Lower lobe of right lung (tissue), 2 donors: ENCODE measurements at regions not wholly inside any gene's neighbourhood (a gene's known extent, or its start where the extent isn't known, plus 50 kb on each side); places are given as distances from the start of the nearest gene placed in this dataset.

Experiments
- ATAC-seq, 2 donors: fragments of 200-7000 bp; cut with Tn5 transposase; one replicate each; pipeline ENCODE4 v1.9.1; 2020 to 2022; ENCODE audit warnings: mild to moderate bottlenecking in 2 of 2, moderate library complexity in 2 of 2
- DNase-seq: peaks from one replicate; pipeline ENCODE4 v3.0.0-alpha.2; 2020
- H3K27ac ChIP-seq: fragments of 200-600 bp; one replicate; pipeline ENCODE4 v1.8.0; 2022
- H3K27me3 ChIP-seq: fragments of 200-600 bp; one replicate; pipeline ENCODE4 v1.8.0; 2022; ENCODE audit warnings: low read depth
- H3K36me3 ChIP-seq: fragments of 200-600 bp; one replicate; pipeline ENCODE4 v1.8.0; 2022; ENCODE audit warnings: mild to moderate bottlenecking
- H3K4me1 ChIP-seq: fragments of 200-600 bp; one replicate; pipeline ENCODE4 v1.8.0; 2022
- H3K4me3 ChIP-seq: fragments of 200-600 bp; one replicate; pipeline ENCODE4 v1.8.0; 2022; ENCODE audit warnings: mild to moderate bottlenecking
- H3K9me3 ChIP-seq: fragments of 200-600 bp; one replicate; pipeline ENCODE4 v1.8.0; 2022
- intact Hi-C: fragments of 100-400 bp; cut with DNase I; formaldehyde crosslinking; loops from one replicate; pipeline ENCODE4 v1.11.0; 2022
- TF ChIP-seq, protein P1 (sequence below): fragments of 200-600 bp; IDR thresholded peaks from one replicate; pipeline ENCODE4 v1.8.0; 2022; ENCODE audit warnings: antibody characterized with exemption, mild to moderate bottlenecking
- donor health status: DM: no; HTN: yes; CAD: no; lungs with severe emphysema.

DNA sequence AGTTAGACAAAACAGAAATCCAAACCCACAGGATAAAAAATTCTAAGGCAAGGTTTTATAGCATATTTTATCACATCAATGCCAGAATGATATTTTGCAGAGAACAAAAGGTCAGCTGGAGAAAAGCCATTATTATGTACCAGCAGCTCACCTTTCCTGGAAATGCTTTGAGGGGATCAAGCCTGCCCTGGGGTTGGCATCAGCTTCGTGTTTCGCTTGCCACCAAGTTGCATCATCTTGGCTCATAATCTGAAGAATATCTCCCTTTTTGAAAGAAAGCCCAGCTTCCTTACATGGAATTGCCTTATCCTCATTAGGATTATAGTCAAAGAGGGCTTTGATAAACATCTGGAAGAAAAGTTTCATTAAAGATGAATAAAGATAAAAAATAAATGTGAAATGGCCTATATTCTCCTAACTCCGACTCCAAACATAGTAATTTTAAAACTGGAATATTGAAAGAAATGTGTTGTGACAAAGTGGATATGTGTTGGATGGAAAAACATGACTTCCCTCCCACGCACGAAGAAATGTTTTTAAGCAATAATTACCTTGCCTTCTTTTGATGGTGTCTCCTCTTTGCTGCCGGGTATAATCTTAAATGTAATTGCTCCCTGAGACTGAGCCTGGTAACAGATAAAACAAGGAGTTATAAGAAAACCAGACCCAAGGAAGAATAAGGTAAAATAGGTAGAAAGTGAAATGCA is 121.3 kb upstream of the ODAD2 start:
- no peaks in the 10 kb centered on the region for H3K27me3 ChIP-seq
- H3K9me3 ChIP-seq, result no peaks in the 10 kb centered on the region
- TF ChIP-seq, protein P1, sequence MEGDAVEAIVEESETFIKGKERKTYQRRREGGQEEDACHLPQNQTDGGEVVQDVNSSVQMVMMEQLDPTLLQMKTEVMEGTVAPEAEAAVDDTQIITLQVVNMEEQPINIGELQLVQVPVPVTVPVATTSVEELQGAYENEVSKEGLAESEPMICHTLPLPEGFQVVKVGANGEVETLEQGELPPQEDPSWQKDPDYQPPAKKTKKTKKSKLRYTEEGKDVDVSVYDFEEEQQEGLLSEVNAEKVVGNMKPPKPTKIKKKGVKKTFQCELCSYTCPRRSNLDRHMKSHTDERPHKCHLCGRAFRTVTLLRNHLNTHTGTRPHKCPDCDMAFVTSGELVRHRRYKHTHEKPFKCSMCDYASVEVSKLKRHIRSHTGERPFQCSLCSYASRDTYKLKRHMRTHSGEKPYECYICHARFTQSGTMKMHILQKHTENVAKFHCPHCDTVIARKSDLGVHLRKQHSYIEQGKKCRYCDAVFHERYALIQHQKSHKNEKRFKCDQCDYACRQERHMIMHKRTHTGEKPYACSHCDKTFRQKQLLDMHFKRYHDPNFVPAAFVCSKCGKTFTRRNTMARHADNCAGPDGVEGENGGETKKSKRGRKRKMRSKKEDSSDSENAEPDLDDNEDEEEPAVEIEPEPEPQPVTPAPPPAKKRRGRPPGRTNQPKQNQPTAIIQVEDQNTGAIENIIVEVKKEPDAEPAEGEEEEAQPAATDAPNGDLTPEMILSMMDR, result no peak
- ATAC-seq (no peak), DNase-seq (no peak)
- H3K4me3 ChIP-seq, result no peak overlapping the region
- intact Hi-C loops, result no loop called here
- H3K36me3 ChIP-seq, result peaks cover 9% of the 10 kb centered on the region
- H3K27ac ChIP-seq, result no peak overlapping the region
- H3K4me1 ChIP-seq, result peaks cover 8% of the 10 kb centered on the region

DNA sequence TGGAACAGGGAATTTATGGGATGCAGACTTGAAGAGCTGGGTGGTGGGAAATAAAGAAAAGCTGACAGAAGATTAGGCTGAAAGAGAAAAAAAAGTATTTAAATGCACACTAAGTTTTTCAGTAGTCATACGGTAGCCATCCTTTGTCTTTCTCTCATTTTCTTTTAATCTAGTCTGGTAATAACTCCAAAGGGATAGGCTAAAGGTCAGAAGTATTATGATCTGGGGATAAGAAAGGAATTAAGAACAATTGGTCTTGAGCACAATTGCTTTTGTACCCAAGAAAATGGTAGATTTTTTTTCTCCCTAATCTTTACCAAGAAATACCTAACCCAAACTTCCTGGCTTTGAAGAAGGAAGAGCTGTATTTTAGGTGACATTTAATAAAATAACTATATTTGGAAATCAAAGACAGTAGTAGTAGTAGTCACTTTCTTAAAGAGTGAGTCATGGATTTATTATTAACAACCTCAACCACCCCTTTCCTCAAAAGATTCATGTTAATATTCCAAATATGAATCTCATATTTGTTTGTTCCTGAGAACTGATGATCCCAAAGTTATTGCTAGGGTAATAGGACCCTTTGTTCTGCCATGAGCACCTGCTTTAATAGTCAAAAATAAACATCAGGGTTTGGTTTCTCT is 120.2 kb upstream of the ODAD2 start:
- Histone ChIP-seq H3K9me3 (no peaks in the 10 kb centered on the region), H3K4me1 (no peaks in the 10 kb centered on the region), H3K4me3 (no peak overlapping the region), H3K27me3 (no peaks in the 10 kb centered on the region), H3K27ac (no peak overlapping the region), H3K36me3 (peaks cover 9% of the 10 kb centered on the region)
- intact Hi-C loops, result no loop called here
- DNase-seq (no peak), ATAC-seq (no peak)
- TF ChIP-seq, protein P1, result no peak

DNA sequence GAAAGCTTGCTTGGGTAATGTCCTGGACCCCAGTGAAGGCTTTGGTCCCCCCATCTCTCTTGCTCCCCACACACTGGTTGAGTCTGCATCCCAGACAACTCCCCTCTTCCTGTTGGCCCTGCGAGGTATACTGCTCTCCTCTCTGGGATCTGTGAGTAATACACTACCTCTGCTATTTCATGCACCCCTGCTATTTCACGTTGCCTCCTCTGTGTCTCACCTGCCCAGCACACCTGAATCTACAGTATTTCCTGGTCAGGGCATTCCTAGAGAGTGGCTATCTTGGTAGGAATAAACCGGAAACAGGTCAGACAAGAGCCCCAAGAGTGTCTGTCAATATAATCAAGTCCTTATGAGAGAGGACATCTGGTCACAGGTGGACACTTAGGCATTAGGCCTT is 114.3 kb upstream of the ODAD2 start:
- H3K27me3 ChIP-seq, result no peaks in the 10 kb centered on the region
- peak in 1 of 2 donors; percentile 50 for ATAC-seq
- TF ChIP-seq, protein P1, result no peak
- DNase-seq, result no peak
- no peaks in the 10 kb centered on the region for H3K4me1 ChIP-seq
- H3K36me3 ChIP-seq, result no peaks in the 10 kb centered on the region
- no peak overlapping the region for H3K4me3 ChIP-seq
- intact Hi-C loops, result no loop called here
- no peak overlapping the region for H3K27ac ChIP-seq
- H3K9me3 ChIP-seq, result no peaks in the 10 kb centered on the region

DNA sequence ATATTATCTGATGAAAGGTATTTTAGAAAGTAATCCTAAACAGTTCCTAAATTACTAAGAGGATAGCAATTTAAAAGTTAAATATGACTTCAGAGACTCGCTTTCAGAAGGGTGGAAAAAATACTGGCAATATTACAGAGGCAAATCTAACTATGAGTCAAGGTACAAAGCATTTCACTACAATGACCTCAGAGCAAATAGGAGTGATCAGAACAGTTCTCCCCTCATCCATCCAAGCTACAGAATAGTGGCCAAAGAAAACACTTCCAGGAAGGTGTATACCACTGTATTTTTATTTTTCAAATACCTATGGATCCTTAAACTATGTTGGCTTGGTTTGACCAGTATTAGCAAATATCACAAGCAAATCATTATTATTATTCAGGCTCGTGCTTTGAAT is 112.8 kb upstream of the ODAD2 start:
- H3K27ac ChIP-seq, result no peak overlapping the region
- DNase-seq (no peak), ATAC-seq (no peak)
- intact Hi-C loops, result no loop called here
- H3K27me3 ChIP-seq, result no peaks in the 10 kb centered on the region
- TF ChIP-seq, protein P1, result no peak
- no peaks in the 10 kb centered on the region for H3K36me3 ChIP-seq
- H3K4me1 ChIP-seq, result no peaks in the 10 kb centered on the region
- H3K9me3 ChIP-seq, result no peaks in the 10 kb centered on the region
- no peak overlapping the region for H3K4me3 ChIP-seq

DNA sequence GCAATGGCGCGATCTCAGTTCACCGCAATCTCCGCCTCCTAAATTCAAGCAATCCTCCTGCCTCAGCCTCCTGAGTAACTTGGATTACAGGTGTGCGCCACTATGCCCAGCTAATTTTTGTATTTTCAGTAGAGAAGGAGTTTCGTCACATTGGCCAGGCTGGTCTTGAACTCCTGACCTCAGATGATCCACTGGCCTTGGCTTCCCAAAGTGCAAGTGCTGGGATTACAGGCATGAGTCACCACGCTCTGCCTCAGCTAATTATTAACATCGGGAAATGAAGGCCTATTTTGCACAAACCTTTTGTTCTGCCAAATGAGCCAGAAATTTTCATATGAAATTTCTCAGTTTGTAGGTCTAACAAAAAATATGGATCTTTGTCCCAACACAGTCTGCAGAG is 106.7 kb upstream of the ODAD2 start:
- H3K4me3 ChIP-seq, result no peak overlapping the region
- no peaks in the 10 kb centered on the region for H3K27me3 ChIP-seq
- ATAC-seq (no peak), DNase-seq (no peak)
- TF ChIP-seq, protein P1, result no peak
- H3K9me3 ChIP-seq, result no peaks in the 10 kb centered on the region
- H3K27ac ChIP-seq, result no peak overlapping the region
- intact Hi-C loops, result no loop called here
- no peaks in the 10 kb centered on the region for H3K36me3 ChIP-seq
- no peaks in the 10 kb centered on the region for H3K4me1 ChIP-seq
